GM12874 (cell line): ENCODE measurements at regions not wholly inside any gene's neighbourhood (a gene's known extent, or its start where the extent isn't known, plus 50 kb on each side); places are given as distances from the start of the nearest gene placed in this dataset.

Experiments used
- TF ChIP-seq, protein P1 (sequence below): IDR thresholded peaks from 2 replicates; pipeline ENCODE4 v1.5.1; 2011; ENCODE audit warnings: low read depth, mild to moderate bottlenecking, control low read depth, low read length, moderate library complexity; ENCODE audit not compliant: insufficient read depth

DNA sequence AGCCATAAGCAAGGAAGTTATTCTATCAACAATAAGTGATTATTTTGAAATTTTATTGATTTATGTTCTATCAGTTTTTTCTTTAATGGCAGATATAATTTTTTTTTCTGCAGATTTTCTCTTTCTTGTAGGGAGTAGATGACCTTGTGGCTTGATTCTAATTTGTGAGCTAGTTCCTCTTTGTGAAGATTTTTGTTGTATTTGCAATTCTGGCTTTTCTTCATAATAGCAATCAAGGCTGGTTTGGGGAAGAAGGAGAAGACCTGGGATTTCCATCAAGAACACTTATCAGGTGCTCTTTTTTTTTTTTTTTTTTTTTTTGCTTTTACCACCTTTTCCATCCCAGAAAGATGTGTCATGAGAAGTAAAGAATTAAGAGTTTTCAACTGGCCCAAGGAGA, 324.2 kb upstream of the MAN1A1 start:
- TF ChIP-seq, protein P1, sequence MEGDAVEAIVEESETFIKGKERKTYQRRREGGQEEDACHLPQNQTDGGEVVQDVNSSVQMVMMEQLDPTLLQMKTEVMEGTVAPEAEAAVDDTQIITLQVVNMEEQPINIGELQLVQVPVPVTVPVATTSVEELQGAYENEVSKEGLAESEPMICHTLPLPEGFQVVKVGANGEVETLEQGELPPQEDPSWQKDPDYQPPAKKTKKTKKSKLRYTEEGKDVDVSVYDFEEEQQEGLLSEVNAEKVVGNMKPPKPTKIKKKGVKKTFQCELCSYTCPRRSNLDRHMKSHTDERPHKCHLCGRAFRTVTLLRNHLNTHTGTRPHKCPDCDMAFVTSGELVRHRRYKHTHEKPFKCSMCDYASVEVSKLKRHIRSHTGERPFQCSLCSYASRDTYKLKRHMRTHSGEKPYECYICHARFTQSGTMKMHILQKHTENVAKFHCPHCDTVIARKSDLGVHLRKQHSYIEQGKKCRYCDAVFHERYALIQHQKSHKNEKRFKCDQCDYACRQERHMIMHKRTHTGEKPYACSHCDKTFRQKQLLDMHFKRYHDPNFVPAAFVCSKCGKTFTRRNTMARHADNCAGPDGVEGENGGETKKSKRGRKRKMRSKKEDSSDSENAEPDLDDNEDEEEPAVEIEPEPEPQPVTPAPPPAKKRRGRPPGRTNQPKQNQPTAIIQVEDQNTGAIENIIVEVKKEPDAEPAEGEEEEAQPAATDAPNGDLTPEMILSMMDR = no peak

DNA sequence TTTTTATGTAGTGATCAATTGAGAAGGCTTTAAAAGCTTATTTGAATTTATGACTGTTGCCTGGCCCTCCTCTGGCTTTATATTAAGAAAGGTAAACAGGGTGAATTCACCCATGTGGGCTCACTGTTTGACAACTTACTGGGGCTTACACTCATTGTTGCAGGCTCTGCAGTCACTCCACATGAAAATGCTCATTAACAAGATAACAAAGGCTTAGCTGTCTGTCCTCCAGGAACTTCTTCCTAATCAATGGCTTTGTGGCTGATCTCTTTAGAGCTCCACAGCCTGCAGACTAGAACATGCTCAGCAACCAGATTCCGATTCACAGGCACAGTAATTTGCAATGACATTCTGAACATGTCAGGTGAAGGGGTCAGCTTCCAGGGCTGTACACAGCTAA, 323.2 kb upstream of the MAN1A1 start:
- TF ChIP-seq, protein P1 = no peak

DNA sequence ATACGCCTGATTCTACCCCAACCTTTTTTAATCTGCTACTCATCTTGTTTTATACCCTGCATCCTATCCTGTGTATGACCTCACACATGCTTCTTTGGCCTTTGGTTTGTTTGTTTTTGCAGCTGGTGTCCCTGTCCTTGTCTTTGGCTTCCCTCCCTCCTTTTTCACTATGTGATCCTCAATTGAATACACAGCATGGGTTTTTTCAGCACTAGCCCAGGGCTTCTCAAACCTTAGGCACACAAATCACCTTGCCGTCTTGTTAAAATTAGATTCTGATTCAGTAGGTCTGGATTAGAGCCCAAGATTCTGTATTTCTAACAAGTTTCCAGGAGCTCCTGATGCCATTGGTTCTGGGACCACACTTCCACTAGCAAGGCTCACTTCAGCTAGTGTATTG, 321.5 kb upstream of the MAN1A1 start:
- TF ChIP-seq, protein P1 = no peak

DNA sequence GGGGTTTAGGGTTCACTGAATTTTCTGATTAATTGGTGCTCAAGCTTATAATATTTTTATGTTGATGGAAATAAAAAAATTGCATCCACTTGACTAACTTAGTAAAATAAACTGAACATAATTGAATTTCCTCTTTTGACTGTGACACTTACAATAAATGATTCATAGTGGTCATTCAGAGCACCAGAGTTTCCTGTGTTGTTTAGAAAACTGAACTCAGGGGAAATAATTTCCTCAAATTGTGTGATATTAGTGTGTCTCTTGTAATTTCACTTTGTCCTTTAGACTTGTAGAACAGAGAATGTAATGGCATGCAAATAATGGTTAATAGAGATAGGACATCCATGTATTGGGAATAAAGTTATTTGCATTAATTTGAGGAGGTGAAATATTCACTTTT, 319.7 kb upstream of the MAN1A1 start:
- TF ChIP-seq, protein P1 = no peak

DNA sequence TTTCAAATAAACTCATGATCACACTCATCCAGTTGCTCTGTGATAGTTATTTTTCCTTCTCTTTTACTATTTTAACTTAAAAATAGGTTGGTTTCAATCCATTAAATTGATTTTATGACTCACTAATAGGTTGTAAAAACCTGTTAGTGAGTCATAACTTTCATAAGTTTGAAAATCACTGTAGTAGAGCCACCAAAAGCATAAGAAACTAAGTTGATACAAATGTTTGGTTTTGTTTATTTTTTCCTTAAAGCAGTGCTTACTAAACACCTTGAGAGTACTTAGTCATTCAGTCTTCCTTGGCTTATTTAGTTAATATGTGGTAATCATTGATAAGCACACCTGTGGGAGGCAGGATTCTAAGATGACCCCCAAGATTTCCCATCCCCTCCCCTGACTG, 312.1 kb upstream of the MAN1A1 start:
- TF ChIP-seq, protein P1 = no peak

DNA sequence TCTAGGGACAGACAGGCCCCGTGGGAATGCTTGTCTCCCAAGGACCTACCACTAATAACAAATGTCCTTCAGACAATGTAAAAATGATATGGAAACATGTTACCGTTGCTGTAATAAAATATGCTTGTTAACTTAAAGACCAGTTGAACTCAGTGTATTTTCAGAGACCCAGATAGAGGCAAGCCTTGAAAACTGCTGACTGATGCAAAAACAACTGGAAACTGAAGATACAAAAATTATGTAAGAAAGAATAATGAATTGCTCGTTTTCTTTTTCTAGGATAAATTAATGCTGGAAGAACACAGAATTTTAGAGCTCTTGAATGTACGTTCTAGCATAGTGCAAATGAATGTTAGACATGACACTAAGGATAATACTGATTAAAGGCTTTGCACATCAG, 311.5 kb upstream of the MAN1A1 start:
- TF ChIP-seq, protein P1 = no peak

DNA sequence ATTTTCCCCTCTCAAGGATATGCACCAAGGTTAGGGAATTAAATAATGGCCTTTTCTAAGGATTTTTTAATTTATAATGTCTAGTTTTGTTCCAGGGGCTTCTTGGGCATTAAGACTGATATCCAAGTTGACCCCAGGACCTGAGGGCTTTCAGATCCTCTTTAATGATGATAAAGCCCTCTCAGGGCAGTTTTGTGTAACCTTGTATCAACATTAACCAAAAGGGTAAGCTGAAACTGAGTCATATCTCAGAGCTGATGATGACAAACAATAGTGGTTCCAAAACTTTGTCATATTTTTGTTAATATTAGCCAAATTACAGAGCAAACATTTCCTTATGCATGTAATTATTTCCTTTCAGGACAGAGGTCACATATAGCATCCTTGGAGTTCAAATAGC, 309.4 kb upstream of the MAN1A1 start:
- TF ChIP-seq, protein P1 = no peak

DNA sequence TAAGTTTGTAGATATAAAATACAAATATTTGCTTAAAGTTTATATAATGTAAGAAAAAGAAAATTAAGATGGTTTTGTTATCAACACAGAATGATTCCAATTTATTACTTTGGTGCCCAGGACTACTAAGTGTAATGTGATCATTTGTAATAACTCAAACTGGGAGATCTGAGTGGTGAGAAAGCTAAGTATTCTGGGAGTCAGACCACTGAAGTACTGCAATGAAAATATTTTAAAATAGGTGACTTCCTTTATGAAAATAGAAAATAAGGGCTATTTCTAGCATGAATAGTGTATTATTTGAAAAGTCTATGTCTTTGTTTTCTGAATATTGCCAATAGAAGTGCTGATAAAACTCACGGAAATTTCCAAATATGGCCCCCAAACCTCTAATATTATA, 305.6 kb upstream of the MAN1A1 start:
- TF ChIP-seq, protein P1 = no peak
